AG09319 (cell line): ENCODE measurements at regions not wholly inside any gene's neighbourhood (a gene's known extent, or its start where the extent isn't known, plus 50 kb on each side); places are given as distances from the start of the nearest gene placed in this dataset.

Source experiments
- DNase-seq: peaks from one replicate; pipeline ENCODE4 v3.0.0-alpha.2; 2010; ENCODE audit warnings: low read depth; ENCODE audit errors: extremely low read depth
- CTCF ChIP-seq: IDR thresholded peaks from 2 replicates; pipeline ENCODE4 v1.5.1; 2011; ENCODE audit warnings: low read depth, mild to moderate bottlenecking, inconsistent platforms, low read length, moderate library complexity

GRCh38 chr12:46893434-46893833, 67.6 kb upstream of the SLC38A4 start:
- no peak for TF ChIP-seq CTCF
- no peak for DNase-seq

GRCh38 chr12:46895726-46896125, 69.9 kb upstream of the SLC38A4 start:
- TF ChIP-seq CTCF: no peak
- no peak for DNase-seq

- TF ChIP-seq CTCF: no peak
Observed at GRCh38 chr12:46896680-46897079, 70.9 kb upstream of the SLC38A4 start.

GRCh38 chr12:46898152-46898931, 72.5 kb upstream of the SLC38A4 start:
- TF ChIP-seq CTCF: no peak
- no peak for DNase-seq

More at GRCh38 chr12:46896680-46897079, 70.9 kb upstream of the SLC38A4 start:
- no peak for DNase-seq

GRCh38 chr12:46898989-46899388, 73.2 kb upstream of the SLC38A4 start:
- no peak for TF ChIP-seq CTCF
- DNase-seq: no peak

GRCh38 chr12:46900734-46901463, 75.1 kb upstream of the SLC38A4 start:
- DNase-seq: no peak
- TF ChIP-seq CTCF: no peak
